B cell (primary cell): ENCODE measurements at regions not wholly inside any gene's neighbourhood (a gene's known extent, or its start where the extent isn't known, plus 50 kb on each side); places are given as distances from the start of the nearest gene placed in this dataset.

ENCODE experiments used
- ATAC-seq: fragments of 200-7000 bp; cut with Tn5 transposase; one replicate; pipeline ENCODE4 v1.10.0; 2021; ENCODE audit warnings: low read depth, mild to moderate bottlenecking, moderate number of reproducible peaks, moderate library complexity
- CTCF ChIA-PET: fragments of 350-600 bp; sonication (Branson Sonifier 250); formaldehyde crosslinking; loops from one replicate; lab custom pipeline; 2021; ENCODE audit warnings: antibody characterized with exemption, inconsistent platforms; lab: Charles Lee
- POLR2A ChIA-PET: fragments of 350-600 bp; sonication (Branson Sonifier 250); formaldehyde crosslinking; loops from one replicate; lab custom pipeline; 2021; ENCODE audit warnings: antibody characterized with exemption; lab: Charles Lee
- DNase-seq: peaks from one replicate; pipeline ENCODE4 v3.0.0; 2013
- H2AFZ ChIP-seq: 2 replicates; pipeline ENCODE4 v1.6.1; 2012; ENCODE audit warnings: mild to moderate bottlenecking, low read depth, low read length; ENCODE audit not compliant: insufficient read depth, poor library complexity, severe bottlenecking
- H3K27ac ChIP-seq, 2 donors: 1 replicate in 1 of 2; 2 replicates in 1 of 2; pipeline ENCODE4 v1.5.1; 2012 to 2013; ENCODE audit warnings: low read length in 2 of 2, mild to moderate bottlenecking in 2 of 2, moderate library complexity in 1 of 2
- H3K27me3 ChIP-seq, 4 experiments: fragments of 200-600 bp in 1 of 4; sonication (generic) in 1 of 4; replicated peaks in 1 of 4; 1 replicate in 2 of 4; 2 replicates in 2 of 4; pipeline versions ENCODE4 v1.6.1 to v1.7.0; 2013 to 2016; ENCODE audit warnings: low read length in 3 of 4, mild to moderate bottlenecking in 2 of 4, mixed read lengths in 1 of 4, moderate library complexity in 1 of 4; ENCODE audit not compliant: insufficient read depth in 4 of 4, control insufficient read depth in 3 of 4; ENCODE audit errors: control extremely low read depth in 1 of 4
- H3K36me3 ChIP-seq, 2 experiments: replicated peaks in 1 of 2; 1 replicate in 1 of 2; 2 replicates in 1 of 2; pipeline versions ENCODE4 v1.6.1 to v1.7.1; 2013; ENCODE audit warnings: low read length in 1 of 2; ENCODE audit not compliant: insufficient read depth in 2 of 2, control insufficient read depth in 1 of 2; ENCODE audit errors: control extremely low read depth in 1 of 2, extremely low read depth in 1 of 2
- H3K4me1 ChIP-seq, 2 donors: fragments of 200-600 bp in 1 of 2; sonication (generic) in 1 of 2; 1 replicate in 1 of 2; 2 replicates in 1 of 2; pipeline versions ENCODE4 v1.5.1 to v1.6.1; 2013 to 2017; ENCODE audit warnings: low read length in 2 of 2; ENCODE audit not compliant: control insufficient read depth in 2 of 2, insufficient read depth in 2 of 2
- H3K4me2 ChIP-seq: replicated peaks from 2 replicates; pipeline ENCODE3; 2012; ENCODE audit warnings: mild to moderate bottlenecking, low read depth, low read length; ENCODE audit not compliant: poor library complexity, severe bottlenecking
- H3K4me3 ChIP-seq, 5 experiments: fragments of 200-600 bp in 1 of 5; sonication (generic) in 1 of 5; 1 replicate in 3 of 5; 2 replicates in 2 of 5; pipeline versions ENCODE4 v1.5.1 to v1.7.0; 2011 to 2016; ENCODE audit warnings: low read length in 4 of 5, mild to moderate bottlenecking in 4 of 5, low read depth in 2 of 5, control low read depth in 1 of 5, moderate library complexity in 1 of 5; ENCODE audit not compliant: insufficient read depth in 1 of 5; ENCODE audit errors: control extremely low read depth in 1 of 5, extremely low read depth in 1 of 5
- H3K79me2 ChIP-seq: fragments of 200-600 bp; sonication (generic); one replicate; pipeline ENCODE4 v1.6.0; 2016; ENCODE audit warnings: low read length; ENCODE audit not compliant: control insufficient read depth, insufficient read depth
- H3K9ac ChIP-seq: fragments of 200-600 bp; sonication (generic); 2 replicates; pipeline ENCODE4 v1.6.1; 2017; ENCODE audit warnings: mild to moderate bottlenecking, low read length, moderate library complexity
- H3K9me3 ChIP-seq, 3 donors: one replicate each; pipeline versions ENCODE4 v1.6.1 to v1.7.1; 2013; ENCODE audit warnings: low read length in 2 of 3; ENCODE audit not compliant: control insufficient read depth in 2 of 3, insufficient read depth in 1 of 3; ENCODE audit errors: control extremely low read depth in 1 of 3
- H4K20me1 ChIP-seq: 2 replicates; pipeline ENCODE4 v1.6.0; 2012; ENCODE audit warnings: mild to moderate bottlenecking, low read length; ENCODE audit not compliant: insufficient read depth, control insufficient read depth, poor library complexity, severe bottlenecking
- H3K27ac Mint-ChIP-seq: one replicate; pipeline ENCODE4 v1.8.0; 2021; ENCODE audit warnings: mixed read lengths
- H3K27me3 Mint-ChIP-seq: one replicate; pipeline ENCODE4 v1.8.0; 2021; ENCODE audit warnings: mixed read lengths
- H3K4me1 Mint-ChIP-seq: one replicate; pipeline ENCODE4 v1.8.0; 2021; ENCODE audit warnings: mixed read lengths
- H3K4me3 Mint-ChIP-seq: one replicate; pipeline ENCODE4 v1.8.0; 2021; ENCODE audit warnings: mixed read lengths
- H3K9me3 Mint-ChIP-seq: one replicate; pipeline ENCODE4 v1.8.0; 2022; ENCODE audit warnings: mixed read lengths; ENCODE audit not compliant: insufficient read depth
- CTCF ChIP-seq: fragments of 200-600 bp; IDR thresholded peaks from one replicate; pipeline ENCODE4 v1.8.0; 2022; ENCODE audit warnings: antibody characterized with exemption, mild to moderate bottlenecking
- EZH2 ChIP-seq: IDR thresholded peaks from 2 replicates; pipeline ENCODE4 v1.6.1; 2012; ENCODE audit warnings: borderline replicate concordance, low read depth, mild to moderate bottlenecking, moderate library complexity, low read length; ENCODE audit not compliant: insufficient read depth, poor library complexity, severe bottlenecking
- WGBS: methylation state at CpG from one replicate; pipeline ENCODE4 v1.1.5; 2013; ENCODE audit warnings: missing lambda C conversion rate; ENCODE audit not compliant: insufficient coverage; 5-methylcytosine and 5-hydroxymethylcytosine counted together
- intact Hi-C: fragments of 100-400 bp; cut with micrococcal nuclease; formaldehyde crosslinking; loops from one replicate; pipeline ENCODE4 v1.10.0; 2022

GRCh38 chr4:145380123-145380522 is 101.5 kb upstream of the SMAD1 start:
- no peak overlapping the region for H3K9ac ChIP-seq
- H3K4me2 ChIP-seq: no peak overlapping the region
- no peaks in the 10 kb centered on the region for H4K20me1 ChIP-seq
- no peaks in the 10 kb centered on the region for H3K4me1 ChIP-seq
- ChIA-PET CTCF (no interaction called here), POLR2A (no interaction called here)
- no peaks in the 10 kb centered on the region for H3K4me1 Mint-ChIP-seq
- H3K27me3 ChIP-seq: no peaks in the 10 kb centered on the region
- TF ChIP-seq CTCF (no peak), EZH2 (no peak)
- no peak overlapping the region for H2AFZ ChIP-seq
- H3K9me3 Mint-ChIP-seq: peaks cover 2% of the 10 kb centered on the region
- no peak overlapping the region for H3K27ac Mint-ChIP-seq
- ATAC-seq (no peak), DNase-seq (no peak)
- H3K9me3 ChIP-seq: peaks cover 0 to 4% (median 2%) of the 10 kb centered on the region in 3 donors
- no peaks in the 10 kb centered on the region for H3K79me2 ChIP-seq
- H3K4me3 ChIP-seq: no peak overlapping the region
- no peak overlapping the region for H3K4me3 Mint-ChIP-seq
- H3K27ac ChIP-seq: no peak overlapping the region
- intact Hi-C loops: no loop called here
- no peaks in the 10 kb centered on the region for H3K36me3 ChIP-seq
- peaks cover 4% of the 10 kb centered on the region for H3K27me3 Mint-ChIP-seq

DNA sequence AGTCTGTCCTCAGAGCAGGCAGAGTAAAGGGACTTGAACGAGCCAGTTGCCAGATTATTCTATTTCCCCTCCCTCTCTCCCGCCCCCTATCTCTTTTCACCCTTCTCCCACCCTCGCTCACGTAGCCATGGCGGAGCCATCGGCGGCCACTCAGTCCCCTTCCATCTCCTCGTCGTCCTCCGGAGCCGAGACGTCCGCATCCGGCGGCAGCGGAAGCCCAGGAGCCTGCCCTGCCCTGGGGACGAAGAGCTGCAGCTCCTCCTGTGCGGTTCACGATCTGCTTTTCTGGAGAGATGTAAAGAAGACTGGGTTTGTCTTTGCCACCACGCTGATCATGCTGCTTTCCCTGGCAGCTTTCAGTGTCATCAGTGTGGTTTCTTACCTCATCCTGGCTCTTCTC is 106.2 kb upstream of the SMAD1 start:
- H3K4me1 ChIP-seq: no peaks in the 10 kb centered on the region
- ChIA-PET POLR2A (no interaction called here), CTCF (no interaction called here)
- WGBS: 98% methylated on average over 16 of the region's 20 CpGs
- Mint-ChIP-seq H3K27ac (no peak overlapping the region), H3K4me3 (no peak overlapping the region), H3K27me3 (no peaks in the 10 kb centered on the region), H3K4me1 (no peaks in the 10 kb centered on the region), H3K9me3 (no peaks in the 10 kb centered on the region)
- ATAC-seq (no peak), DNase-seq (no peak)
- no peak overlapping the region for H3K9ac ChIP-seq
- H2AFZ ChIP-seq: no peak overlapping the region
- peaks cover 0 to 4% (median 0%) of the 10 kb centered on the region in 3 donors for H3K9me3 ChIP-seq
- no peaks in the 10 kb centered on the region for H3K27me3 ChIP-seq
- intact Hi-C loops: no loop called here
- no peak overlapping the region for H3K27ac ChIP-seq
- TF ChIP-seq CTCF (no peak), EZH2 (no peak)
- H4K20me1 ChIP-seq: no peaks in the 10 kb centered on the region
- H3K36me3 ChIP-seq: no peaks in the 10 kb centered on the region
- no peak overlapping the region for H3K4me2 ChIP-seq
- H3K79me2 ChIP-seq: no peaks in the 10 kb centered on the region
- H3K4me3 ChIP-seq: no peak overlapping the region
